ENCODE measurements at regions not wholly inside any gene's neighbourhood (a gene's known extent, or its start where the extent isn't known, plus 50 kb on each side); places are given as distances from the start of the nearest gene placed in this dataset.

- Mint-ChIP-seq H3K27ac (no peak overlapping the region), H3K4me1 (ENCODE audit: low read depth) (peaks cover 5% of the 10 kb centered on the region), H3K4me3 (ENCODE audit: low read depth) (no peak overlapping the region), H3K9me3 (ENCODE audit: low read depth) (no peaks in the 10 kb centered on the region), H3K27me3 (peaks cover 26% of the 10 kb centered on the region), H3K36me3 (ENCODE audit: insufficient read depth) (no peaks in the 10 kb centered on the region)
- DNase-seq (ENCODE audit: low spot score, unreplicated experiment): no peak
- TF ChIP-seq CTCF (IDR thresholded peaks at IDR 0.05; ENCODE audit: unreplicated experiment): no peak
These were observed 303.4 kb downstream of the KCNC2 start for GRCh38 chr12:74906224-74906623.

GRCh38 chr12:74910831-74911230, 298.8 kb downstream of the KCNC2 start:
- TF ChIP-seq CTCF (IDR thresholded peaks at IDR 0.05; ENCODE audit: unreplicated experiment): no peak
- Mint-ChIP-seq H3K4me3 (ENCODE audit: low read depth) (no peak overlapping the region), H3K27ac (no peak overlapping the region), H3K36me3 (ENCODE audit: insufficient read depth) (no peaks in the 10 kb centered on the region), H3K27me3 (peaks cover 10% of the 10 kb centered on the region), H3K4me1 (ENCODE audit: low read depth) (peaks cover 16% of the 10 kb centered on the region), H3K9me3 (ENCODE audit: low read depth) (peaks cover 3% of the 10 kb centered on the region)
- no peak for DNase-seq (ENCODE audit: low spot score, unreplicated experiment)

- Mint-ChIP-seq H3K9me3 (ENCODE audit: low read depth) (peaks cover 3% of the 10 kb centered on the region), H3K4me3 (ENCODE audit: low read depth) (no peak overlapping the region)
These were observed 295.3 kb downstream of the KCNC2 start for GRCh38 chr12:74914378-74914777.

GRCh38 chr12:74915718-74916117, 293.9 kb downstream of the KCNC2 start:
- no peak for TF ChIP-seq CTCF (IDR thresholded peaks at IDR 0.05; ENCODE audit: unreplicated experiment)
- Mint-ChIP-seq H3K9me3 (ENCODE audit: low read depth) (peaks cover 3% of the 10 kb centered on the region), H3K27ac (no peak overlapping the region), H3K4me1 (ENCODE audit: low read depth) (peaks cover 15% of the 10 kb centered on the region), H3K36me3 (ENCODE audit: insufficient read depth) (no peaks in the 10 kb centered on the region), H3K27me3 (peaks cover 19% of the 10 kb centered on the region), H3K4me3 (ENCODE audit: low read depth) (no peak overlapping the region)
- DNase-seq (ENCODE audit: low spot score, unreplicated experiment): no peak

More at GRCh38 chr12:74914378-74914777, 295.3 kb downstream of the KCNC2 start:
- no peaks in the 10 kb centered on the region for H3K36me3 Mint-ChIP-seq (ENCODE audit: insufficient read depth)
- TF ChIP-seq CTCF (IDR thresholded peaks at IDR 0.05; ENCODE audit: unreplicated experiment): no peak
- peaks cover 16% of the 10 kb centered on the region for H3K4me1 Mint-ChIP-seq (ENCODE audit: low read depth)
- no peak for DNase-seq (ENCODE audit: low spot score, unreplicated experiment)
- peaks cover 17% of the 10 kb centered on the region for H3K27me3 Mint-ChIP-seq
- H3K27ac Mint-ChIP-seq: peak overlapping the region; percentile 10

GRCh38 chr12:74917743-74918142, 291.9 kb downstream of the KCNC2 start:
- no peak for DNase-seq (ENCODE audit: low spot score, unreplicated experiment)
- H3K27me3 Mint-ChIP-seq: peaks cover 30% of the 10 kb centered on the region
- no peak overlapping the region for H3K4me3 Mint-ChIP-seq (ENCODE audit: low read depth)
- H3K4me1 Mint-ChIP-seq (ENCODE audit: low read depth): peaks cover 15% of the 10 kb centered on the region
- no peak overlapping the region for H3K27ac Mint-ChIP-seq
- TF ChIP-seq CTCF (IDR thresholded peaks at IDR 0.05; ENCODE audit: unreplicated experiment): no peak
- no peaks in the 10 kb centered on the region for H3K36me3 Mint-ChIP-seq (ENCODE audit: insufficient read depth)
- H3K9me3 Mint-ChIP-seq (ENCODE audit: low read depth): peaks cover 8% of the 10 kb centered on the region
